GM12873 (cell line): ENCODE measurements at regions not wholly inside any gene's neighbourhood (a gene's known extent, or its start where the extent isn't known, plus 50 kb on each side); places are given as distances from the start of the nearest gene placed in this dataset.

Experiments
- CTCF ChIP-seq: IDR thresholded peaks from 2 replicates; pipeline ENCODE4 v1.5.1; 2012; ENCODE audit warnings: low read depth, mild to moderate bottlenecking, moderate library complexity, low read length, control low read depth; ENCODE audit not compliant: insufficient read depth; ENCODE audit errors: missing control alignments

- TF ChIP-seq CTCF = no peak
Measured at GRCh38 chr5:56319526-56320181, 86.5 kb upstream of the ANKRD55 start.

GRCh38 chr5:56317923-56318561, 84.9 kb upstream of the ANKRD55 start:
- no peak for TF ChIP-seq CTCF

- TF ChIP-seq CTCF = no peak
Measured at GRCh38 chr5:56316299-56316994, 83.3 kb upstream of the ANKRD55 start.

- TF ChIP-seq CTCF = peak; percentile 70
Measured at GRCh38 chr5:56314529-56314928, 81.4 kb upstream of the ANKRD55 start.

GRCh38 chr5:56313596-56313995, 80.5 kb upstream of the ANKRD55 start:
- TF ChIP-seq CTCF = no peak

- no peak for TF ChIP-seq CTCF
Measured at GRCh38 chr5:56313004-56313531, 79.9 kb upstream of the ANKRD55 start.

GRCh38 chr5:56311306-56311905, 78.3 kb upstream of the ANKRD55 start:
- TF ChIP-seq CTCF = no peak
